ENCODE measurements at regions not wholly inside any gene's neighbourhood (a gene's known extent, or its start where the extent isn't known, plus 50 kb on each side); places are given as distances from the start of the nearest gene placed in this dataset.

GRCh38 chr18:22822841-22823508, 110.2 kb upstream of the RBBP8 start:
- TF ChIP-seq CTCF (IDR thresholded peaks at IDR 0.05; ENCODE audit: borderline replicate concordance, extremely low read depth, low read length, poor library complexity, severe bottlenecking) (no peak), EZH2 (IDR thresholded peaks at IDR 0.05; ENCODE audit: borderline replicate concordance, low read depth, low read length, severe bottlenecking) (no peak)

Data from DND-41 (cell line).